GM06990 (cell line): ENCODE measurements at regions not wholly inside any gene's neighbourhood (a gene's known extent, or its start where the extent isn't known, plus 50 kb on each side); places are given as distances from the start of the nearest gene placed in this dataset.
A peak's percentile ranks its signal among the peaks of the same experiment; 100 is the strongest.

ENCODE experiments used
- DNase-seq: peaks from one replicate; pipeline ENCODE4 v3.0.0-alpha.2; 2011; ENCODE audit not compliant: insufficient read length; ENCODE audit errors: extremely low read depth
- H3K27me3 ChIP-seq: replicated peaks from 2 replicates; pipeline ENCODE4 v1.6.0; 2011; ENCODE audit warnings: low read length; ENCODE audit not compliant: control insufficient read depth, insufficient read depth
- H3K36me3 ChIP-seq: 2 replicates; pipeline ENCODE4 v1.5.1; 2011; ENCODE audit warnings: low read length; ENCODE audit not compliant: control insufficient read depth, insufficient read depth
- H3K4me3 ChIP-seq: replicated peaks from 2 replicates; pipeline ENCODE4 v1.5.1; 2011; ENCODE audit warnings: low read depth, mild to moderate bottlenecking, control low read depth, low read length
- CTCF ChIP-seq: IDR thresholded peaks from 2 replicates; pipeline ENCODE4 v1.5.1; 2011; ENCODE audit warnings: low read length, control low read depth, mild to moderate bottlenecking, inconsistent platforms; ENCODE audit not compliant: insufficient read depth, poor library complexity, severe bottlenecking

- DNase-seq, result no peak
- TF ChIP-seq CTCF, result peak; percentile 27
- H3K4me3 ChIP-seq, result no peak overlapping the region
- no peaks in the 10 kb centered on the region for H3K27me3 ChIP-seq
- H3K36me3 ChIP-seq, result no peaks in the 10 kb centered on the region
Observed at GRCh38 chr5:103829585-103829984, 267.0 kb upstream of the NUDT12 start.

GRCh38 chr5:103827976-103828375, 265.4 kb upstream of the NUDT12 start:
- TF ChIP-seq CTCF, result no peak
- no peaks in the 10 kb centered on the region for H3K27me3 ChIP-seq
- no peaks in the 10 kb centered on the region for H3K36me3 ChIP-seq
- DNase-seq, result no peak
- no peak overlapping the region for H3K4me3 ChIP-seq

- H3K4me3 ChIP-seq, result no peak overlapping the region
- no peaks in the 10 kb centered on the region for H3K27me3 ChIP-seq
- no peak for DNase-seq
- TF ChIP-seq CTCF, result no peak
- no peaks in the 10 kb centered on the region for H3K36me3 ChIP-seq
Observed at GRCh38 chr5:103821361-103821760, 258.8 kb upstream of the NUDT12 start.

GRCh38 chr5:103808464-103809106, 246.0 kb upstream of the NUDT12 start:
- Histone ChIP-seq H3K27me3 (no peaks in the 10 kb centered on the region), H3K36me3 (no peaks in the 10 kb centered on the region), H3K4me3 (no peak overlapping the region)
- no peak for DNase-seq
- TF ChIP-seq CTCF, result peak; percentile 95

- DNase-seq, result no peak
Observed at GRCh38 chr5:103804711-103805110, 242.1 kb upstream of the NUDT12 start.

More at GRCh38 chr5:103804711-103805110, 242.1 kb upstream of the NUDT12 start:
- H3K36me3 ChIP-seq, result no peaks in the 10 kb centered on the region
- TF ChIP-seq CTCF, result no peak
- H3K27me3 ChIP-seq, result no peaks in the 10 kb centered on the region
- no peak overlapping the region for H3K4me3 ChIP-seq
